HG02763 (cell line): ENCODE measurements at regions not wholly inside any gene's neighbourhood (a gene's known extent, or its start where the extent isn't known, plus 50 kb on each side); places are given as distances from the start of the nearest gene placed in this dataset.

Source experiments
- ATAC-seq: cut with Tn5 transposase; IDR thresholded peaks from one replicate; pipeline ENCODE4 v1.9.1; 2021; ENCODE audit warnings: mild to moderate bottlenecking, moderate library complexity; ENCODE audit not compliant: unreplicated experiment

- no peak for ATAC-seq
These were observed 1227.4 kb downstream of the PCDH17 start for GRCh38 chr13:58858870-58859371.

- ATAC-seq, result no peak
These were observed 1233.7 kb downstream of the PCDH17 start for GRCh38 chr13:58865286-58865685.

GRCh38 chr13:58869566-58869965 lies 1238.0 kb downstream of the PCDH17 start:
- ATAC-seq, result no peak

- no peak for ATAC-seq
These were observed 1244.9 kb downstream of the PCDH17 start for GRCh38 chr13:58876473-58876872.

- no peak for ATAC-seq
These were observed 1247.6 kb downstream of the PCDH17 start for GRCh38 chr13:58879114-58879513.

GRCh38 chr13:58882516-58882915 lies 1251.0 kb downstream of the PCDH17 start:
- ATAC-seq, result no peak

- ATAC-seq, result no peak
These were observed 1251.9 kb downstream of the PCDH17 start for GRCh38 chr13:58883405-58883804.

- no peak for ATAC-seq
These were observed 1253.0 kb downstream of the PCDH17 start for GRCh38 chr13:58884353-58885209.

GRCh38 chr13:58889474-58889873 lies 1257.9 kb downstream of the PCDH17 start:
- ATAC-seq, result no peak

- ATAC-seq, result no peak
These were observed 1261.9 kb downstream of the PCDH17 start for GRCh38 chr13:58893396-58893795.

- ATAC-seq, result no peak
These were observed 1257.3 kb downstream of the DIAPH3 start for GRCh38 chr13:58906329-58907007.

GRCh38 chr13:58907347-58907746 lies 1256.4 kb downstream of the DIAPH3 start:
- no peak for ATAC-seq

- ATAC-seq, result no peak
These were observed 1255.6 kb downstream of the DIAPH3 start for GRCh38 chr13:58908019-58908679.

- ATAC-seq, result no peak
These were observed 1244.2 kb downstream of the DIAPH3 start for GRCh38 chr13:58919551-58919950.

GRCh38 chr13:58921129-58921528 lies 1242.6 kb downstream of the DIAPH3 start:
- ATAC-seq, result no peak

- no peak for ATAC-seq
These were observed 1236.9 kb downstream of the DIAPH3 start for GRCh38 chr13:58926858-58927257.

GRCh38 chr13:58933475-58933874 lies 1230.3 kb downstream of the DIAPH3 start:
- ATAC-seq, result no peak

GRCh38 chr13:58935689-58936088 lies 1228.0 kb downstream of the DIAPH3 start:
- no peak for ATAC-seq

GRCh38 chr13:58946274-58946673 lies 1217.5 kb downstream of the DIAPH3 start:
- ATAC-seq, result no peak

- ATAC-seq, result no peak
These were observed 1214.1 kb downstream of the DIAPH3 start for GRCh38 chr13:58949646-58950045.

GRCh38 chr13:58950911-58951310 lies 1212.8 kb downstream of the DIAPH3 start:
- no peak for ATAC-seq
